Adrenal gland (tissue), 5 donors: ENCODE measurements at regions not wholly inside any gene's neighbourhood (a gene's known extent, or its start where the extent isn't known, plus 50 kb on each side); places are given as distances from the start of the nearest gene placed in this dataset.

Experiments
- POLR2A ChIP-seq, 2 donors: fragments of 450-650 bp; IDR thresholded peaks; one replicate each; pipeline ENCODE4 v1.6.1; 2017; ENCODE audit warnings: antibody characterized with exemption in 2 of 2, mild to moderate bottlenecking in 2 of 2, moderate library complexity in 1 of 2
- TF ChIP-seq, protein P1 (sequence below), 6 experiments: fragments of 450-650 bp in 4 of 6; fragments of 200-600 bp in 2 of 6; sonication (generic) in 1 of 6; IDR thresholded peaks; 1 replicate in 5 of 6; 2 replicates in 1 of 6; pipeline versions ENCODE4 v1.5.1 to v1.8.0; 2016 to 2021; ENCODE audit warnings: antibody characterized with exemption in 6 of 6, mild to moderate bottlenecking in 2 of 6, moderate library complexity in 1 of 6
- donor health status: DM: no; HTN: no; CAD: no.

DNA sequence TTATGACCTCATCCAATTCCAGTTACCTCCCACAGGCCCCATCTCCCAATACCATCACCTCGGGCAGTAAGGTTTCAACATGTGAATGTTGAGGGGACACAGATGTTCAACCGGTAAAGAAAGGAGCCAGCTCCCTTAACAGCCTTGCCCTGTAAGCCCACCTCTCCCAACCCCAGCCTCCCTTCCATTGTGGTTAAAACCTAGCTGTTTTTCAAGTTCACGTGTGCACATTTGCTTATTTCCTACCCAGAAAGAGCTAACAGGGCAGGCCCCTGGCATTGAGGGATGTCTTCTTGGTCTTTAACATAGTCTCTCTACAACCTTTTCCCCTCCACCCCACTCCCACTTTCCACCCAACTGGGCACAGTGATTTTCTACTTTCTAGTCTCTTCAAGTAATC, 385.7 kb downstream of the FBXW7 start:
- TF ChIP-seq, protein P1, sequence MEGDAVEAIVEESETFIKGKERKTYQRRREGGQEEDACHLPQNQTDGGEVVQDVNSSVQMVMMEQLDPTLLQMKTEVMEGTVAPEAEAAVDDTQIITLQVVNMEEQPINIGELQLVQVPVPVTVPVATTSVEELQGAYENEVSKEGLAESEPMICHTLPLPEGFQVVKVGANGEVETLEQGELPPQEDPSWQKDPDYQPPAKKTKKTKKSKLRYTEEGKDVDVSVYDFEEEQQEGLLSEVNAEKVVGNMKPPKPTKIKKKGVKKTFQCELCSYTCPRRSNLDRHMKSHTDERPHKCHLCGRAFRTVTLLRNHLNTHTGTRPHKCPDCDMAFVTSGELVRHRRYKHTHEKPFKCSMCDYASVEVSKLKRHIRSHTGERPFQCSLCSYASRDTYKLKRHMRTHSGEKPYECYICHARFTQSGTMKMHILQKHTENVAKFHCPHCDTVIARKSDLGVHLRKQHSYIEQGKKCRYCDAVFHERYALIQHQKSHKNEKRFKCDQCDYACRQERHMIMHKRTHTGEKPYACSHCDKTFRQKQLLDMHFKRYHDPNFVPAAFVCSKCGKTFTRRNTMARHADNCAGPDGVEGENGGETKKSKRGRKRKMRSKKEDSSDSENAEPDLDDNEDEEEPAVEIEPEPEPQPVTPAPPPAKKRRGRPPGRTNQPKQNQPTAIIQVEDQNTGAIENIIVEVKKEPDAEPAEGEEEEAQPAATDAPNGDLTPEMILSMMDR (IDR thresholded peaks at IDR 0.05): no peak
- no peak for TF ChIP-seq POLR2A (IDR thresholded peaks at IDR 0.05)
